Activated CD8-positive, alpha-beta T cell treated with anti-CD3 and anti-CD28 coated beads for 36 hours (primary cell): ENCODE measurements at regions not wholly inside any gene's neighbourhood (a gene's known extent, or its start where the extent isn't known, plus 50 kb on each side); places are given as distances from the start of the nearest gene placed in this dataset.

ENCODE experiments used
- ATAC-seq: fragments of 200-7000 bp; cut with Tn5 transposase; one replicate; pipeline ENCODE4 v1.10.0; 2021; ENCODE audit warnings: mild to moderate bottlenecking, moderate library complexity
- CTCF ChIA-PET: fragments of 350-600 bp; sonication (Branson Sonifier 250); formaldehyde crosslinking; loops from one replicate; lab custom pipeline; 2021; ENCODE audit warnings: antibody characterized with exemption; lab: Charles Lee
- POLR2A ChIA-PET: fragments of 350-600 bp; sonication (Branson Sonifier 250); formaldehyde crosslinking; loops from one replicate; lab custom pipeline; 2021; ENCODE audit warnings: antibody characterized with exemption; lab: Charles Lee
- DNase-seq: peaks from one replicate; pipeline ENCODE4 v3.0.0-alpha.2; 2020
- H3K27ac Mint-ChIP-seq: one replicate; pipeline ENCODE4 v1.8.0; 2021; ENCODE audit warnings: mild to moderate bottlenecking, mixed read lengths
- H3K27me3 Mint-ChIP-seq: one replicate; pipeline ENCODE4 v1.8.0; 2021; ENCODE audit warnings: mixed read lengths
- H3K36me3 Mint-ChIP-seq: one replicate; pipeline ENCODE4 v1.8.0; 2021; ENCODE audit warnings: low read depth, mixed read lengths
- H3K4me1 Mint-ChIP-seq: one replicate; pipeline ENCODE4 v1.8.0; 2021; ENCODE audit warnings: low read depth, mixed read lengths
- H3K4me3 Mint-ChIP-seq: one replicate; pipeline ENCODE4 v1.8.0; 2021; ENCODE audit warnings: mild to moderate bottlenecking, moderate library complexity, mixed read lengths
- H3K9me3 Mint-ChIP-seq: one replicate; pipeline ENCODE4 v1.8.0; 2021; ENCODE audit warnings: mixed read lengths
- intact Hi-C: fragments of 100-400 bp; cut with micrococcal nuclease; formaldehyde crosslinking; loops from one replicate; pipeline ENCODE4 v1.10.0; 2022
- TF ChIP-seq, protein P1 (sequence below): fragments of 200-600 bp; IDR thresholded peaks from one replicate; pipeline ENCODE4 v1.8.0; 2022; ENCODE audit warnings: antibody characterized with exemption, mild to moderate bottlenecking

DNA sequence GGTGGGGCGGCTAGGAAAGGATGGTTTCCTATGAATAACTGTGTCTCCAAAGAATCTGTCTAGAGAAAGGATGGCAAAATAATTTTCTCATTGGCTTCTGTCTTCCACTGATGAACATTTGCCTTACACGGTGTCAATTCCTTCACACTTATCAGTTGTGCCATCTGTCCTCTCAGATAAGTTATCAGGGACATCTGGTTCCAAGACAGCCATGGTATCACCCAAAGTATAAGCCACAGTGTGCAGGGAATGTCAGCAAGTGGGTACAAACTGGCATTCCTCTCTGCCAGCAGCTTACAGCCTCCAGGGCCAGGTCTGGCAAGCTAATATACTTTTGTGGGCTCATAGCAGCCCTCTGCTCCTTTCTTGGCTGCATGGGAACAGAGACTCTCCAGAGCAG lies 1092.0 kb downstream of the EFNA5 start:
- ATAC-seq (no peak), DNase-seq (no peak)
- no peaks in the 10 kb centered on the region for H3K27me3 Mint-ChIP-seq
- ChIA-PET CTCF (no interaction called here), POLR2A (no interaction called here)
- H3K27ac Mint-ChIP-seq = no peak overlapping the region
- intact Hi-C loops = no loop called here
- no peaks in the 10 kb centered on the region for H3K9me3 Mint-ChIP-seq
- no peaks in the 10 kb centered on the region for H3K4me1 Mint-ChIP-seq
- no peak overlapping the region for H3K4me3 Mint-ChIP-seq
- TF ChIP-seq, protein P1, sequence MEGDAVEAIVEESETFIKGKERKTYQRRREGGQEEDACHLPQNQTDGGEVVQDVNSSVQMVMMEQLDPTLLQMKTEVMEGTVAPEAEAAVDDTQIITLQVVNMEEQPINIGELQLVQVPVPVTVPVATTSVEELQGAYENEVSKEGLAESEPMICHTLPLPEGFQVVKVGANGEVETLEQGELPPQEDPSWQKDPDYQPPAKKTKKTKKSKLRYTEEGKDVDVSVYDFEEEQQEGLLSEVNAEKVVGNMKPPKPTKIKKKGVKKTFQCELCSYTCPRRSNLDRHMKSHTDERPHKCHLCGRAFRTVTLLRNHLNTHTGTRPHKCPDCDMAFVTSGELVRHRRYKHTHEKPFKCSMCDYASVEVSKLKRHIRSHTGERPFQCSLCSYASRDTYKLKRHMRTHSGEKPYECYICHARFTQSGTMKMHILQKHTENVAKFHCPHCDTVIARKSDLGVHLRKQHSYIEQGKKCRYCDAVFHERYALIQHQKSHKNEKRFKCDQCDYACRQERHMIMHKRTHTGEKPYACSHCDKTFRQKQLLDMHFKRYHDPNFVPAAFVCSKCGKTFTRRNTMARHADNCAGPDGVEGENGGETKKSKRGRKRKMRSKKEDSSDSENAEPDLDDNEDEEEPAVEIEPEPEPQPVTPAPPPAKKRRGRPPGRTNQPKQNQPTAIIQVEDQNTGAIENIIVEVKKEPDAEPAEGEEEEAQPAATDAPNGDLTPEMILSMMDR = no peak
- no peaks in the 10 kb centered on the region for H3K36me3 Mint-ChIP-seq

DNA sequence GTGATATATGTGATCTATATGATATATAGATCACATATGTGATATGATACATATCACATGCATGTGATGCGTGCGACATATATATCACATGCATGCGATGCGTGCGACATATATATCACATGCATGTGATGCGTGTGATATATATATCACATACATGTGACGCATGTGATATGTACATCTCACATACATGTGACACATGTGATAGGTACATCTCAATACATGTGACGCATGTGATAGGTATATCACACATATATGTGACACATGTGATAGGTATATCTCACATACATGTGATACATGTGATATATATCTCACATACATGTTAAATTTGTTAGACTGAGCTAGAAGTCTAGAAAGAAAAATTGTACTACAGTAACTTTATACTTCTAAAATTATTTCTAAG lies 1095.9 kb downstream of the EFNA5 start:
- ChIA-PET CTCF (no interaction called here), POLR2A (no interaction called here)
- H3K4me3 Mint-ChIP-seq = no peak overlapping the region
- H3K27me3 Mint-ChIP-seq = no peaks in the 10 kb centered on the region
- DNase-seq (no peak), ATAC-seq (no peak)
- no peak overlapping the region for H3K27ac Mint-ChIP-seq
- no peaks in the 10 kb centered on the region for H3K4me1 Mint-ChIP-seq
- TF ChIP-seq, protein P1 = no peak
- H3K9me3 Mint-ChIP-seq = no peaks in the 10 kb centered on the region
- H3K36me3 Mint-ChIP-seq = no peaks in the 10 kb centered on the region
- intact Hi-C loops = no loop called here

DNA sequence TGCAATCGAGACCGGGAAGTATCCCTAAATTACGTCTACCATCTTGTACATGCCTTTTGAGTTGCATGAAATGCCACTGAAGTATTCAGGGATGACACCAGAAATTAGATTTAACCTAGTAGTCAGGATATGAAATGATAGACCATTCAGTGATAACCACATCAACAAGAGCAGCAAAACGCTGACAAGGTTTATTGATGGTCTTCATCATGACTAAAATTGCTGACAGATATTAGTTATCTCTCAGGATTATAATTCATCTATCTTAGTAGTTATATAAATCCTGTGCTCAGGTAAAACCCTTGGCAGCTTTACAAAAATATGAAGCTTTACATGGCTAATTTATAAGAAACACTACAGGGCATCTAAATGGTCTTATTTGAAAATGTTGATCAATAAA lies 1104.7 kb downstream of the EFNA5 start:
- no peak overlapping the region for H3K27ac Mint-ChIP-seq
- DNase-seq (no peak), ATAC-seq (no peak)
- TF ChIP-seq, protein P1 = no peak
- H3K36me3 Mint-ChIP-seq = no peaks in the 10 kb centered on the region
- CTCF ChIA-PET = no interaction called here
- no peaks in the 10 kb centered on the region for H3K27me3 Mint-ChIP-seq
- H3K4me1 Mint-ChIP-seq = no peaks in the 10 kb centered on the region
- intact Hi-C loops = no loop called here
- H3K4me3 Mint-ChIP-seq = no peak overlapping the region
- H3K9me3 Mint-ChIP-seq = peaks cover 5% of the 10 kb centered on the region
- POLR2A ChIA-PET = no interaction called here

DNA sequence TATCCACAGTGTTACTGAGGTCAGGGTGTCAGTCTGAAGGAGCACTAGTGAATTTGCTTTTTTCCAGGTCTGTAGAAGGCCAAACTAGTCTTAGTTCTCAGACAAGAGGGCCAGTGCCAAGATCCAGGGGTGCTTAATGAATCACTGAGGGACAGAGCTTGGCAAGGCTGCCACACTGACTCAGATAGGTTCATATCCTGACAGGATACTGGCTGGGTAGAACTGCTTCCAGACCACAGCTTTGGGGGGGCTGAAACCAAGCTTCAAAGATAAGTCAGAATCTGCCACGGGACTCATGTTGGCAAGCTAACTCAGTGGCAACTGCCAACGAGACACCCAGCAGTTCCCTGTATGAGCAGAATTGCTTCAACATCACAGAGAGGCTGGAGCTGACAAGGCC lies 1125.4 kb downstream of the EFNA5 start:
- CTCF ChIA-PET = interaction anchor here (0.9 kb wide), 1 partner anchor 8 kb away, joined by 3 read pairs; no protein-coding TSS in a partner anchor

DNA sequence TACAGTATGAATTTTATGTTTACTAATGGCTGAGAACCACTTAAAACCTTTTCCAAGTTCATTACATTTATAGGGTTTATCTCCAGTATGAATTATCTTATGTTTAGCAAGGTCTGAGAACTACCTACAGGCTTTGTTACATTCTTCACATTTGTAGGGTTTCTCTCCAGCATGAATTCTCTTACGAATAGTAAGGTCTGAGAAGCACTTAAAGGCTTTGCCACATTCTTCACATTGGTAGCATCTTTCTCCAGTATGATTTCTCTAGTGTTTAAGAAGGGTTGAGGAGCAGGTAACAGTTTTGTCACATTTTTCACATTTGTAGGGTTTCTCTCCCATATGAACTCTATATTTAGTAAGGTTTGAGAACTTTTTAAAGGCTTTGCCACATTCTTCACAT lies 1127.4 kb downstream of the EFNA5 start:
- CTCF ChIA-PET = no interaction called here
- H3K27me3 Mint-ChIP-seq = no peaks in the 10 kb centered on the region
- TF ChIP-seq, protein P1 = no peak
- H3K4me1 Mint-ChIP-seq = no peaks in the 10 kb centered on the region
- DNase-seq = no peak
- POLR2A ChIA-PET = no interaction called here
- H3K4me3 Mint-ChIP-seq = no peak overlapping the region
- peaks cover 20% of the 10 kb centered on the region for H3K9me3 Mint-ChIP-seq
- ATAC-seq = no peak
- intact Hi-C loops = no loop called here
- H3K27ac Mint-ChIP-seq = no peak overlapping the region
- H3K36me3 Mint-ChIP-seq = no peaks in the 10 kb centered on the region

More for the DNA sequence above, 1125.4 kb downstream of the EFNA5 start:
- DNase-seq = no peak
- H3K4me1 Mint-ChIP-seq = no peaks in the 10 kb centered on the region
- H3K9me3 Mint-ChIP-seq = peaks cover 19% of the 10 kb centered on the region
- no peak overlapping the region for H3K4me3 Mint-ChIP-seq
- H3K27me3 Mint-ChIP-seq = no peaks in the 10 kb centered on the region
- TF ChIP-seq, protein P1 = no peak
- POLR2A ChIA-PET = no interaction called here
- intact Hi-C loops = no loop called here
- ATAC-seq = no peak
- no peak overlapping the region for H3K27ac Mint-ChIP-seq
- H3K36me3 Mint-ChIP-seq = no peaks in the 10 kb centered on the region
